Fibroblast of skin of back (primary cell): ENCODE measurements at regions not wholly inside any gene's neighbourhood (a gene's known extent, or its start where the extent isn't known, plus 50 kb on each side); places are given as distances from the start of the nearest gene placed in this dataset.
"Not testable (repeated sequence)": the region's sequence is repeated elsewhere in the genome, so short reads cannot be mapped to it uniquely, and the experiment has no call there.

ENCODE experiments used
- DNase-seq: peaks from one replicate; pipeline ENCODE4 v3.0.0-alpha.2; 2013

GRCh38 chr13:64505336-64505910 is 2724.7 kb downstream of the PCDH9 start:
- peak; percentile 69 for DNase-seq

- DNase-seq = peak; percentile 55
These were observed 2741.4 kb downstream of the PCDH9 start for GRCh38 chr13:64488731-64489130.

GRCh38 chr13:64482373-64482772 is 2747.8 kb downstream of the PCDH9 start:
- DNase-seq = peak; percentile 54

- DNase-seq = no peak
These were observed 2749.5 kb downstream of the PCDH9 start for GRCh38 chr13:64480672-64481071.

GRCh38 chr13:64480211-64480610 is 2749.9 kb downstream of the PCDH9 start:
- DNase-seq = no peak

- DNase-seq = peak; percentile 53
These were observed 2753.0 kb downstream of the PCDH9 start for GRCh38 chr13:64477146-64477545.

- not testable (repeated sequence) for DNase-seq
These were observed 2754.0 kb downstream of the PCDH9 start for GRCh38 chr13:64476041-64476568.

- DNase-seq = peak; percentile 53
These were observed 2758.2 kb downstream of the PCDH9 start for GRCh38 chr13:64471916-64472315.

GRCh38 chr13:64470751-64471150 is 2759.4 kb downstream of the PCDH9 start:
- DNase-seq = no peak

- no peak for DNase-seq
These were observed 2770.4 kb downstream of the PCDH9 start for GRCh38 chr13:64459778-64460177.

- peak; percentile 85 for DNase-seq
These were observed 2772.2 kb downstream of the PCDH9 start for GRCh38 chr13:64457976-64458375.

GRCh38 chr13:64455124-64455523 is 2775.0 kb downstream of the PCDH9 start:
- no peak for DNase-seq

GRCh38 chr13:64453831-64454230 is 2776.3 kb downstream of the PCDH9 start:
- peak; percentile 8 for DNase-seq

GRCh38 chr13:64446372-64446771 is 2783.8 kb downstream of the PCDH9 start:
- peak; percentile 2 for DNase-seq

GRCh38 chr13:64441740-64442139 is 2788.4 kb downstream of the PCDH9 start:
- DNase-seq = no peak

GRCh38 chr13:64438084-64438483 is 2792.1 kb downstream of the PCDH9 start:
- DNase-seq = no peak

- no peak for DNase-seq
These were observed 2800.4 kb downstream of the PCDH9 start for GRCh38 chr13:64429691-64430090.

GRCh38 chr13:64428196-64428595 is 2801.9 kb downstream of the PCDH9 start:
- DNase-seq = peak; percentile 67

- no peak for DNase-seq
These were observed 2806.7 kb downstream of the PCDH9 start for GRCh38 chr13:64423467-64423866.

GRCh38 chr13:64420181-64420580 is 2810.0 kb downstream of the PCDH9 start:
- no peak for DNase-seq

- DNase-seq = no peak
These were observed 2812.6 kb downstream of the PCDH9 start for GRCh38 chr13:64417581-64417980.

- DNase-seq = no peak
These were observed 2815.8 kb downstream of the PCDH9 start for GRCh38 chr13:64414381-64414780.

GRCh38 chr13:64413529-64413928 is 2816.6 kb downstream of the PCDH9 start:
- no peak for DNase-seq

GRCh38 chr13:64410276-64411053 is 2819.7 kb downstream of the PCDH9 start:
- DNase-seq = no peak
